HG03521 (cell line): ENCODE measurements at regions not wholly inside any gene's neighbourhood (a gene's known extent, or its start where the extent isn't known, plus 50 kb on each side); places are given as distances from the start of the nearest gene placed in this dataset.
"Not testable (repeated sequence)": the region's sequence is repeated elsewhere in the genome, so short reads cannot be mapped to it uniquely, and the experiment has no call there.

Experiments
- ATAC-seq: cut with Tn5 transposase; IDR thresholded peaks from one replicate; pipeline ENCODE4 v1.9.1; 2021; ENCODE audit warnings: mild to moderate bottlenecking, moderate library complexity; ENCODE audit not compliant: unreplicated experiment

DNA sequence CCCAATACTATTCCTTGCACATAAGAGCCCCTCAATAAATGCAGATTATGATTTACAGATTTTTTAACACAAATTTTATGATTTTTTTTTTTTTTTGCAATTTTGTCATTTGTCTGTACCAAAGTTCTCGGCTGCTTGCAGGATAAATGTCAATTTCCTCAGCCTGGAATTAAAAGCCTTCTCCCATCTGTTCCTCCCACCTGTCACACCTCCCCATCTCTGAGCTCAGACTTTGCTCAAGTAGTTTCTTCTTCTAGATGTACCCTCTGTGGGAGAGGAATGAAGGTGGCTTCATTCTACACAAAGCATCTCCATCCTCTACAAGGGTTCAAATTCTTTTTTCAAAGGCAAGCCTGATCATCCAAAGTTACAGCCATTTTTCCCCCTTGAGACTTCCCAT is 153.7 kb upstream of the GRAMD2B start:
- no peak for ATAC-seq

GRCh38 chr5:126271141-126271540 is 152.1 kb upstream of the GRAMD2B start:
- ATAC-seq = no peak

DNA sequence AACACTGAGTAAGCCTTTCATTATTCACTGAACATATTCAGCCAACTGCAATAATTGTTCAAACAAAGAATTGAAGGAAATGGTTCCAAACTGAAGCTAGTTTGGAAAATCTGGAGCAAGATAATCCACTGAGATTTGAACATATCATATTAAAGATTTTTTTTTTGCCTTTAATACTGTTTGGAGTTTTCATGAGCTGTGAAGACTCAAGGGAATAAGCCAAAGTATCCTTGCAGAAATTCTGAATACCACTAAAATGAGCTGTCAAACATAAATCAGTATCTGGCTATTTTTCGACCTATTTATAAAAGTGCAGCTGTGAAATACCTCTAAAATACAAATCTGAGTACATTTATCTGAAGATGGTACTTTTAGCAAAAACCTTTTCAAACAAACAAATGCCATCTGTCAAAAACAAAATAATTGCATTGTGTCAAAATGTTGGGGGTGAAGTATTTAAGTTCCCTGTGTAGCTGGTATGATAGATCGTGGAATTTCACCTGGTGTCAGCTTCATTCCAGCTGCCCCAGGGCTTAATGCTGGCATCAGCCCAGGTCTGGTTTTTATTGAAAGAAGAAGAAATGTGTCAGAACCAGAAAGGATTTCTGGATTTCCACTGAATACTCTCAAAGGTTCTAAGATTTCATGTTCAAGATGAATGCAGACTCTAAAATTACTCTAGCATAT is 149.0 kb upstream of the GRAMD2B start:
- no peak for ATAC-seq

GRCh38 chr5:126274763-126275125 is 148.5 kb upstream of the GRAMD2B start:
- no peak for ATAC-seq

- no peak for ATAC-seq
Measured at GRCh38 chr5:126277762-126278161, 145.4 kb upstream of the GRAMD2B start.

GRCh38 chr5:126280343-126280742 is 142.9 kb upstream of the GRAMD2B start:
- no peak for ATAC-seq

DNA sequence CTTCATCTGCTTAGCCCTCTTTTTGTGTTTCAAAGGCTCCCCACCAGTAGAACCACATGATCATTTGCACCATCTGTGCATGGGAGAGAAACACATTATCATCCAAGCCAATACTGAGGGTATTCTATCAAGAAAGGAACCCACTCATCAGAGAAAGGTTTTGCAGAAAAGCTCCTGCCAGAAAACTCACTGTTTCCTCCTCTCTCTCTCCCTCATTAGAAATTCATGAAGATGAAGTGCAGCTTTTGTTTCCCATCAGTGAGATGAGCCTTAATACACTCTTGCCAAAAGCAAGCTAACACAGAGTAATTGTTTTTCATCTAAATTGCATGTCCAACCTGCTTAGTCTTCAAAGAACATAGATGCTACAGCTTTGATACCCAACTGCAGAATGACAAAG is 142.4 kb upstream of the GRAMD2B start:
- no peak for ATAC-seq

- no peak for ATAC-seq
Measured at GRCh38 chr5:126284977-126285696, 138.1 kb upstream of the GRAMD2B start.

GRCh38 chr5:126296121-126296520 is 127.1 kb upstream of the GRAMD2B start:
- ATAC-seq = not testable (repeated sequence)

DNA sequence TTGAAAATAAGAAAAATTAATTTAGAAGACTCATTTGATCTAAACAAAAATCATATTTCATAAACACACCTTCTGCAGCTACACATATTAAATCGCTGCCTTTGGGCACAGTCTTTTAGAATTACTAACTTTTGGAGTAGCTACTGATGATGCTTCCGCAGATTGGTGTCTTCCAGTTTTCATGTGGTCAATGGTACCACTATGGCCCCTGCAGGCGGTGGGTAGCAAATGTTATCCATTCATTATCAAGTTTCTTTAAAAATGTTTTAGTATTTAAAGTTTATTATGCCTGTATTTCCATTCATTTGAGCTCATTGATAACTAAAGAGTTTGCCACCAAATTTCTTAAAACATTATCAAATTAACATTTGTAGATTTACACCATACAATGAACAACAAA is 122.9 kb upstream of the GRAMD2B start:
- ATAC-seq = no peak

DNA sequence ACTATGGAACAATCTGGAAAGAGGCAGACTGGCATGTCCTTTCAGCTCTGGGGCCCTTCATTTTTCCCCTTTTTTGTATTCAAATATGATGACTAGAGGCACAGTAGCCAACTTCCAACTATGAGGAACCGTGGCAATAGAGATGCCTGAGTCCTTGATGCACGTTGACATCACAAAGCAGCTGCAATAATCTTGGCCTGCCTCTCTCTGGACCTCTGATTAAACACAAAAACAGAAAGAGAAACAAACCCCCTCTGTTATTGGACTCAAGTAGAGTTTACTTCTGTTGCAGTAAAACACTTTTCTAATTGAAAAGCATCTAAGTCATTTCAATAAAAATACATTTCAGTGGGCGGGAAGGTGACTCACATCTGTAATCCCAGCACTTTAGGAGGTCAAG is 122.2 kb upstream of the GRAMD2B start:
- no peak for ATAC-seq

DNA sequence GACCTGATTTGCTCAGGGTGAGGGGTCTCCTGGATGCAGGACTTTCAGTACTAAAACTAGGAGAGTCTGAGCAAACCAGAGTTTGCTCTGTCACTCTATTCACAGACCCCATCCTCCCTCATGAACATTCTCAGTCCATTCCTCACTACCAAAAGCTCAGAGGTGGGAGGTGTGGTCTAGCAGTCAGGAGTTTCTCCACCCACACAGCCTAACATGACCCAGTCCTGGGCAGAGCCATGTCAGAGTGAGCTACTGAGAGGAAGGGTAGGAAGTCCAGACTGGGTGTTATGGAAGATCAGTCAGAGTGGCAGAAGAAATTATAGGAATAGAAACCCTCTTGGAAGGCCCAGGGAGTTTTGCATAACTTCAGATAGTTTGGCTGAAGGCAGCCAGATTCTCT is 113.3 kb upstream of the GRAMD2B start:
- no peak for ATAC-seq

- no peak for ATAC-seq
Measured at GRCh38 chr5:126311766-126312165, 111.4 kb upstream of the GRAMD2B start.

DNA sequence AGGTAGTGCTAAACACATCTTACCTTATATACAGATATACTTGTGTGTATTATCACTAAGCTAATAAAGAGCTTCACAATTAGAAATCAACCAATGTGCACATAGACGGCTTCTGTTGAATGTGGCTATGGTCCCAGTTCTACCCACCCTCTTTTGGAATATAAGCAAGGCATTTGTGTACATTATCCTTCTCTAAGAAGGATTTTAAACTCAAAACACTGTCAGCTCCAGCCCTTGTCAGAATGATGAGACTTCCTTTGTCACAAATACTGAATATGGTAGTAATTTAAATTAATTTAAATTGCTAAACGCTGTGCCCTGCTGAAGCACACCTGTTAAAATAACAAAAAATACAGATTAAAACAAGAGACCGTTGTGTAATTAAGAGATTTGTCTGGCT is 107.9 kb upstream of the GRAMD2B start:
- no peak for ATAC-seq

GRCh38 chr5:126332326-126332725 is 90.9 kb upstream of the GRAMD2B start:
- no peak for ATAC-seq

GRCh38 chr5:126334760-126335159 is 88.4 kb upstream of the GRAMD2B start:
- ATAC-seq = no peak

DNA sequence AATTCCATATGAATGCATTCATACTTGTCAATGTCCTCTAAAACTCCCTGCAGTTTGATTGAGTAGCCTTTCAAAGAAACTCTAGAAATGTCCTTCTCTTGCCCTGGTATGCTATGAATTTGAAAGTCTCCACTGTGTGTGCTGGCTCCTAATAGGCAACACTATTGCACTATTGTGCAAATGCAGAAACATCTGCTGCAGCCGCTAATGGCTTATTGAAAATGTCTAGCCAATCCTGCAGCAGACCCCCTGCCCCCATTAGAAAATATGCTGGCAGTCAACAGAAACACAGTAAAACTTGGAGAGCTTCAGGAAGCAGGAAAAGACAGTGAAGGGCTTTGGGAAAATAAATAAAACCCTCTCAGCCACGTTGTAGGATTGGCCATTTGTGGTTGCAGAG is 87.3 kb upstream of the GRAMD2B start:
- ATAC-seq = no peak

GRCh38 chr5:126338635-126339034 is 84.6 kb upstream of the GRAMD2B start:
- no peak for ATAC-seq

GRCh38 chr5:126339215-126339805 is 83.9 kb upstream of the GRAMD2B start:
- ATAC-seq = peak; percentile 67

GRCh38 chr5:126341906-126342630 is 81.1 kb upstream of the GRAMD2B start:
- no peak for ATAC-seq

DNA sequence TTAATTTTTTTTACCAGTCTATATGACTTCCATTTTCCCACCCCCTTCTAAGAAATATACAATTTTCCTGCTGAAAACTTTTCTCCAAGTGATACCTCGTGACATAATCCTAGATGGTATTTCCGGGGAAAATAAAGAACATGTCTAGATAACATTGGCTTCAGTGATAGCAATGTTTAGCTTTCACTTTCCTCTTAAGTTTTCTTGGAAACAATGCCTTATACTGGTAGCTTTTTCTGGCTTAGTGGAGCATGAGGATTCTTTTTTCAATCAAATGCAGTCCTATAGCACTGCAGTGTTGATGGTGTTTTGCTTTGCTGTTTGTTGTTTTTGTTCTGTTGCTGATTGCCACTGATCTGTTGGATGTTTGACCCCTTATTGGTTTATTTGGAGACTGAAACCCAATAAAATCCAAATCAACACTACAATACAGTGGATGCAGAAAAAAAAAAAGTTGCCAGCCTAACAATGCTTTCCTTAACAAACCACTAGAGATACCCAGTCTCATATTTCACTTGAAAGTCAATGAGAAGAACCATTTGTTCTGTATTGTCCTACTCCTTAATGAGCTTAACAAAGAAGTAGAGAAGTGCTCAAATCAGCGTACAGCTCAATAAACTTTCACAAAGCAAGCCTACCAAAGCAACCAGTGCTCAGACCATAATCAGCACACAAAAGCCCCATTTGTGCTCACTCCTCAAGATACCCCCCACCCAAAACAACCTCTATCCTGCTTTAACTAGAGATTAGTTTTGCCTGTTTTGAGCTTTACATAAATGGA is 74.2 kb upstream of the GRAMD2B start:
- no peak for ATAC-seq
